IPS-15b (cell line): ENCODE measurements at regions not wholly inside any gene's neighbourhood (a gene's known extent, or its start where the extent isn't known, plus 50 kb on each side); places are given as distances from the start of the nearest gene placed in this dataset.
"Not testable (repeated sequence)": the region's sequence is repeated elsewhere in the genome, so short reads cannot be mapped to it uniquely, and the experiment has no call there.

Experiments used
- H3K27me3 ChIP-seq: one replicate; pipeline ENCODE4 v1.6.1; 2013; ENCODE audit warnings: low read length; ENCODE audit not compliant: control insufficient read depth, insufficient read depth
- H3K36me3 ChIP-seq: one replicate; pipeline ENCODE4 v1.6.1; 2013; ENCODE audit warnings: low read length; ENCODE audit not compliant: control insufficient read depth, insufficient read depth
- H3K4me1 ChIP-seq: one replicate; pipeline ENCODE4 v1.6.1; 2013; ENCODE audit warnings: mild to moderate bottlenecking, low read length; ENCODE audit not compliant: control insufficient read depth, insufficient read depth
- H3K4me3 ChIP-seq: one replicate; pipeline ENCODE4 v1.5.1; 2013; ENCODE audit warnings: low read depth, low read length
- H3K9ac ChIP-seq: one replicate; pipeline ENCODE4 v1.6.1; 2013; ENCODE audit warnings: low read depth, mild to moderate bottlenecking, low read length
- H3K9me3 ChIP-seq: one replicate; pipeline ENCODE4 v1.6.1; 2013; ENCODE audit warnings: mild to moderate bottlenecking, low read length; ENCODE audit not compliant: control insufficient read depth, insufficient read depth

- H3K36me3 ChIP-seq, H3K27me3 ChIP-seq, H3K4me3 ChIP-seq, H3K9me3 ChIP-seq, H3K4me1 ChIP-seq, H3K9ac ChIP-seq: not testable (repeated sequence)
Measured at GRCh38 chr18:51570071-51570470, 372.6 kb upstream of the MEX3C start.

GRCh38 chr18:51573886-51574285, 376.4 kb upstream of the MEX3C start:
- not testable (repeated sequence) for H3K9me3 ChIP-seq, H3K4me1 ChIP-seq, H3K4me3 ChIP-seq, H3K27me3 ChIP-seq, H3K36me3 ChIP-seq, H3K9ac ChIP-seq

- Histone ChIP-seq H3K27me3 (peaks cover 20% of the 10 kb centered on the region), H3K4me1 (no peaks in the 10 kb centered on the region), H3K36me3 (no peaks in the 10 kb centered on the region), H3K9ac (no peak overlapping the region), H3K4me3 (no peak overlapping the region), H3K9me3 (no peaks in the 10 kb centered on the region)
Measured at GRCh38 chr18:51575171-51575570, 377.7 kb upstream of the MEX3C start.

GRCh38 chr18:51578406-51578980, 381.0 kb upstream of the MEX3C start:
- Histone ChIP-seq H3K36me3 (no peaks in the 10 kb centered on the region), H3K9me3 (no peaks in the 10 kb centered on the region), H3K4me3 (no peak overlapping the region), H3K9ac (no peak overlapping the region), H3K4me1 (no peaks in the 10 kb centered on the region), H3K27me3 (peaks cover 29% of the 10 kb centered on the region)

- Histone ChIP-seq H3K27me3 (peaks cover 29% of the 10 kb centered on the region), H3K9ac (no peak overlapping the region), H3K4me1 (no peaks in the 10 kb centered on the region), H3K9me3 (no peaks in the 10 kb centered on the region), H3K4me3 (no peak overlapping the region), H3K36me3 (no peaks in the 10 kb centered on the region)
Measured at GRCh38 chr18:51580580-51580979, 383.1 kb upstream of the MEX3C start.

- no peak overlapping the region for H3K4me3 ChIP-seq
- no peaks in the 10 kb centered on the region for H3K36me3 ChIP-seq
- H3K4me1 ChIP-seq: no peaks in the 10 kb centered on the region
- H3K27me3 ChIP-seq: peaks cover 29% of the 10 kb centered on the region
- no peaks in the 10 kb centered on the region for H3K9me3 ChIP-seq
- H3K9ac ChIP-seq: no peak overlapping the region
Measured at GRCh38 chr18:51582551-51582950, 385.1 kb upstream of the MEX3C start.

GRCh38 chr18:51588616-51589015, 391.1 kb upstream of the MEX3C start:
- no peak overlapping the region for H3K4me3 ChIP-seq
- H3K9ac ChIP-seq: no peak overlapping the region
- H3K9me3 ChIP-seq: no peaks in the 10 kb centered on the region
- H3K4me1 ChIP-seq: no peaks in the 10 kb centered on the region
- no peaks in the 10 kb centered on the region for H3K27me3 ChIP-seq
- no peaks in the 10 kb centered on the region for H3K36me3 ChIP-seq

- Histone ChIP-seq H3K9me3 (peaks cover 5% of the 10 kb centered on the region), H3K4me1 (no peaks in the 10 kb centered on the region), H3K36me3 (no peaks in the 10 kb centered on the region), H3K4me3 (no peak overlapping the region), H3K27me3 (no peaks in the 10 kb centered on the region), H3K9ac (no peak overlapping the region)
Measured at GRCh38 chr18:51593931-51594330, 396.4 kb upstream of the MEX3C start.

GRCh38 chr18:51603111-51603510, 405.6 kb upstream of the MEX3C start:
- H3K36me3 ChIP-seq: no peaks in the 10 kb centered on the region
- no peaks in the 10 kb centered on the region for H3K27me3 ChIP-seq
- H3K4me1 ChIP-seq: peaks cover 6% of the 10 kb centered on the region
- no peaks in the 10 kb centered on the region for H3K9me3 ChIP-seq
- no peak overlapping the region for H3K4me3 ChIP-seq
- H3K9ac ChIP-seq: no peak overlapping the region

GRCh38 chr18:51603551-51603950, 406.1 kb upstream of the MEX3C start:
- Histone ChIP-seq H3K9me3 (no peaks in the 10 kb centered on the region), H3K27me3 (no peaks in the 10 kb centered on the region), H3K4me1 (peaks cover 6% of the 10 kb centered on the region), H3K4me3 (no peak overlapping the region), H3K36me3 (no peaks in the 10 kb centered on the region), H3K9ac (no peak overlapping the region)

- Histone ChIP-seq H3K4me1 (peaks cover 2% of the 10 kb centered on the region), H3K9me3 (no peaks in the 10 kb centered on the region), H3K9ac (no peak overlapping the region), H3K4me3 (no peak overlapping the region), H3K27me3 (no peaks in the 10 kb centered on the region), H3K36me3 (no peaks in the 10 kb centered on the region)
Measured at GRCh38 chr18:51610481-51610880, 413.0 kb upstream of the MEX3C start.

- Histone ChIP-seq H3K4me3 (no peak overlapping the region), H3K4me1 (peaks cover 2% of the 10 kb centered on the region), H3K27me3 (no peaks in the 10 kb centered on the region), H3K36me3 (no peaks in the 10 kb centered on the region), H3K9ac (no peak overlapping the region), H3K9me3 (no peaks in the 10 kb centered on the region)
Measured at GRCh38 chr18:51611326-51611725, 413.8 kb upstream of the MEX3C start.
